OCI-LY7 (cell line): ENCODE measurements at regions not wholly inside any gene's neighbourhood (a gene's known extent, or its start where the extent isn't known, plus 50 kb on each side); places are given as distances from the start of the nearest gene placed in this dataset.

Experiments
- EZH2phosphoT487 ChIP-seq: fragments of 200-600 bp; sonication (generic); IDR thresholded peaks from 2 replicates; pipeline ENCODE4 v1.6.1; 2018; ENCODE audit warnings: low read depth, borderline replicate concordance, mild to moderate bottlenecking, mixed run types, antibody characterized with exemption, low read length, moderate library complexity, mixed read lengths
- TF ChIP-seq, protein P1 (sequence below): fragments of 200-600 bp; sonication (generic); conservative IDR thresholded peaks from 2 replicates; pipeline ENCODE4 v1.5.1; 2014; ENCODE audit warnings: mild to moderate bottlenecking, antibody characterized with exemption, low read length, moderate library complexity, mixed read lengths

DNA sequence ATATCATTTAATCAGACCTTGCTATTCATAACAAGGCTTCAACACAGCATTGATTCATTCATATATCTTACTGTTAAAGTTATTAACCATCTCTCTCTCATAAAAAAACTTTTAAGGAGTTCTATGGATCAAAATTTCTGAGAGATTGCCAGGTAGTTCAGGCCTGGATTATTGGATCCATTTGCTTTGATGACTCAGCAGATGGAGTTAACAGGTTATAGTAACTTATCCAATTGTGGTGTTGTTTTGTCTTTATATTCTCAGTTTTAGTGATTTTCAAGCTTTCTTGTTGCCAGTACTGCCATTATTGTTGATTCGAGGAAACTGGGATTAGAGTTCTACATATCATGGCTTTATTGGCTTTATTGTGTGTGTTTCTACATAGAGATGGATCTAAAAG lies 195.7 kb upstream of the MMADHC start:
- TF ChIP-seq, protein P1, sequence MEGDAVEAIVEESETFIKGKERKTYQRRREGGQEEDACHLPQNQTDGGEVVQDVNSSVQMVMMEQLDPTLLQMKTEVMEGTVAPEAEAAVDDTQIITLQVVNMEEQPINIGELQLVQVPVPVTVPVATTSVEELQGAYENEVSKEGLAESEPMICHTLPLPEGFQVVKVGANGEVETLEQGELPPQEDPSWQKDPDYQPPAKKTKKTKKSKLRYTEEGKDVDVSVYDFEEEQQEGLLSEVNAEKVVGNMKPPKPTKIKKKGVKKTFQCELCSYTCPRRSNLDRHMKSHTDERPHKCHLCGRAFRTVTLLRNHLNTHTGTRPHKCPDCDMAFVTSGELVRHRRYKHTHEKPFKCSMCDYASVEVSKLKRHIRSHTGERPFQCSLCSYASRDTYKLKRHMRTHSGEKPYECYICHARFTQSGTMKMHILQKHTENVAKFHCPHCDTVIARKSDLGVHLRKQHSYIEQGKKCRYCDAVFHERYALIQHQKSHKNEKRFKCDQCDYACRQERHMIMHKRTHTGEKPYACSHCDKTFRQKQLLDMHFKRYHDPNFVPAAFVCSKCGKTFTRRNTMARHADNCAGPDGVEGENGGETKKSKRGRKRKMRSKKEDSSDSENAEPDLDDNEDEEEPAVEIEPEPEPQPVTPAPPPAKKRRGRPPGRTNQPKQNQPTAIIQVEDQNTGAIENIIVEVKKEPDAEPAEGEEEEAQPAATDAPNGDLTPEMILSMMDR = no peak
- no peak for TF ChIP-seq EZH2phosphoT487
